ENCODE measurements at regions not wholly inside any gene's neighbourhood (a gene's known extent, or its start where the extent isn't known, plus 50 kb on each side); places are given as distances from the start of the nearest gene placed in this dataset.
"Not testable (repeated sequence)": the region's sequence is repeated elsewhere in the genome, so short reads cannot be mapped to it uniquely, and the experiment has no call there.

DNA sequence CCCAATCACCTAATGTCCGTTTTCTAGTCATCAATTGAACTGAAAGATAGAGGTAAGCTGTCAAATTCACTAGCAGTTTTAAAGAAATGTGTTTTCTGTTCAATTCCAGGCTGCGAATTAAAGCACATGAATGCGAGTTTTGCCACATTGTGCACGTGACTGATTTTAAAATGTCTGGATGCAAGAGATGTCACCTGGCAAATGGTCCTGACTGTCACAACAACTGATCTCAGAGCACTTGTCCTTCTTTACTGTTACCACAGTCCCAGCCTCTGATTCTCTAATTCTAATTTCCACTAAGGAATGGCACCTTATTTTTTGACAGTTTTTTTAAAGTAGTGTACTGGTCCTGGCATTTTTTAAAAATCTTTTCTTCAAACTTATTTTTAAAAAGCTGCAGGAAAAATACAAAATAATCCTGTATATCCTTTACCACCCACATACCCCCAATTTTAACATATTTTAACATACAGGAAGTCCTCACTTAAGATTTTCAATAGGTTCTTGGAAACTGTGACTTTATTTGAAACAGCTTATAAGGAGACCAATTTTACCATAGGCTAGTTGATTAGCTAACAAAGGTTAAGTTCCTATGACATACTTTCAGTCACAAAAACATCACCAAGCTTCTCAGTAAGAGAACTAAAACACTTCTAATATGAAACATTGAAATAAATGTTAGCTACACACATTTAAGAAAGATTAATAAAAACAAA lies 1364.3 kb downstream of the EFNA5 start:
- in situ Hi-C loops (cut with MboI; ENCODE audit: low pct_unique_long_range_greater_than_20kb, low sequenced_read_pairs), result no loop called here

DNA sequence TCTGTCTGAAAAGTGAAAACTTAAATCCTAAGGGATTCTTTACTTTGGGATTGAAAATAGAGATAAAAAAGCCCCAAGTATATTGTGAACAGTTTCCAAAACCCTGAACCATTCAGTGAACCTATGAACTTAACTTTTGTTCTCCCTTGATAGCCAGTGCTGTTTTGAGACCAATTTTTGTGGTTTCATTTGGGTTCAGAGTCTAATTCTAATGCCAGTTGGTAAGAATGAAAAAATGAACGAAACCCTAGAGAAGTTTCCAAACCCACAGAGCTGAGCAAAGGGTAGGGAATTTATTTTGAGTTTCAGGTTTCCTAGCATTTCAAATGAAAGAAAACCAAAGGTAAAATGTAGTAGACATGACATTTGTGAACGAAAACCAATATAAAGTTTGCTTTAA lies 1366.8 kb downstream of the EFNA5 start:
- in situ Hi-C loops (cut with MboI; ENCODE audit: low pct_unique_long_range_greater_than_20kb, low sequenced_read_pairs), result no loop called here
- DNase-seq, result no peak

More for the DNA sequence above, 1364.3 kb downstream of the EFNA5 start:
- DNase-seq, result no peak

DNA sequence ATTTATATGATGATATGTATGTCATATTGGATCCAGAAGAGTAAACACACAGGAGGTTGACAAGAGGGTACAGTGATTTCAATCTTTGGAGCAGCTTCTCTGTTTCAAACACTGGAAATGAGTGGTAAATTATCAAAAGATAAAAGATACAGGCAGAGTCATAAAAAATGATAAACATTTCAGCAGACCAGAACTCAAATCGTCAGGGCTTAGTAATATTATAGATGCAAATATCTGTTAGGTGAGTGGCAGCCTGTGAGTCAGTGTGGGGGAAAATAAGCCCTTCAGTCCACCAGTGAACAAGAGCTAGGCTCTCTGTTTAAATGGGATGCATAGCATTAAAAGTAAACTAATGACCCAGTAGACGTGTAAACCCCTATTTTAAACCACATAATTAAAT lies 1378.1 kb downstream of the EFNA5 start:
- no peak for DNase-seq
- in situ Hi-C loops (cut with MboI; ENCODE audit: low pct_unique_long_range_greater_than_20kb, low sequenced_read_pairs), result no loop called here

DNA sequence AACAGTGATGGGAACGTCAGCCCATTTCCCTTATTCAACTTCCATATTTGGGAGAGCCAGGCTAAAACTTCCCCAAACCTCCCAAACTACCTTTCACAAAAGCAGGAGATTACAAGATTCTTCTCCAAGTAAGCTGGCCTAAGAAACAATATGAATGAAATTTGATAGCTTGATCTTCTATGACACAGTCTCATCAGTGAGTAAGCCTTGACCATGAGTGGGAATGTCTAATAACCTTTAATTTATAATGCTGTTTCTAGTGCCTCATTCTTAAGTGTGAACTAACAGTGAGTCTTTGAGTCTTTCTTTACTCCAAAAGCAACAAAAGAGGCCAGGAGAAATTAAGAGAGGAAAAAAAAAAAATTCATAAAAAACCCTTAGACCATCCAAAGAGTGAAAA lies 1379.9 kb downstream of the EFNA5 start:
- in situ Hi-C loops (cut with MboI; ENCODE audit: low pct_unique_long_range_greater_than_20kb, low sequenced_read_pairs), result no loop called here
- no peak for DNase-seq

DNA sequence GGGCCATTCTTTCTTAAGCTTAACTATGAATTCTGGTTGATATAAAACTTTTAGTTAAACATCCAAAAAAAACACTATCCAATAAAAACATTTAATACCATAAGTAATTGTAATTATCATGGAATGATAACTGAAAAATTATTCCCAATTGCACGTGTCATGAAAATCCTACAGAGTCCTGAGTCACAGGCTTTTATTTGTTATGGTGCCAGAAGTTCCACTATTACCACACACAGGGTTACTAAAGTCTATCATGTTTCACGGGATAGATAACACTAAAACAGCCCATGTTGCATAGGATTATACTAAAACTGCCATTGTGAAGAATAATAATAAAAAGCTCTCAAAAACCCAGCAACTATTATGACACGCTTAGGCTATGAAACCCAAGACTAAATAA lies 1381.8 kb downstream of the EFNA5 start:
- in situ Hi-C loops (cut with MboI; ENCODE audit: low pct_unique_long_range_greater_than_20kb, low sequenced_read_pairs), result no loop called here
- no peak for DNase-seq

DNA sequence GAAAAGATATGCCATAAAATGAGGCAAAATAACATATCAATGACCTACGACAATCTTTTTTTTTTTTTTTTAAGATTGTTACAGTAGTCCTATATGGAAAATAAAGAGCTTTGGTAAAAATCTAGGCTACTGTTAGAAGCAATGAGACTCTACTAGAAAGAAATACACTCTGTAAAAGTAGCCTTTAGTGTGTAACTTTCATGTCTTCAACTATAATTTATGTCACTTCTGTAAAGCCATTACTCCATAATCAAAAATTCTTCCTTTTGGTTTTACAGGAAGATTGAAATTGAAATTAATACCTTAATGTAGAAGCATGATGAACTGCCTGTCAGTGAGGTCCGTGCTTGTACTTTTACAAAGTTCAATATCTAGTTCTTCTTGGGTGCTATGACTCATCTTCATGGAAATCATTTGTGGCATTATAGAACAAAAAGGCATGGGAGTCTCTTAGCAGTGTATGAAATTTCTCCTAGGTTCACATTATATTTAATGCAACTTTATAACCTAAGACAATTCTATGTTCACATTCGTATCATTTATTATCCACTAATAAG lies 1393.1 kb downstream of the EFNA5 start:
- in situ Hi-C loops (cut with MboI; ENCODE audit: low pct_unique_long_range_greater_than_20kb, low sequenced_read_pairs), result no loop called here
- no peak for DNase-seq

DNA sequence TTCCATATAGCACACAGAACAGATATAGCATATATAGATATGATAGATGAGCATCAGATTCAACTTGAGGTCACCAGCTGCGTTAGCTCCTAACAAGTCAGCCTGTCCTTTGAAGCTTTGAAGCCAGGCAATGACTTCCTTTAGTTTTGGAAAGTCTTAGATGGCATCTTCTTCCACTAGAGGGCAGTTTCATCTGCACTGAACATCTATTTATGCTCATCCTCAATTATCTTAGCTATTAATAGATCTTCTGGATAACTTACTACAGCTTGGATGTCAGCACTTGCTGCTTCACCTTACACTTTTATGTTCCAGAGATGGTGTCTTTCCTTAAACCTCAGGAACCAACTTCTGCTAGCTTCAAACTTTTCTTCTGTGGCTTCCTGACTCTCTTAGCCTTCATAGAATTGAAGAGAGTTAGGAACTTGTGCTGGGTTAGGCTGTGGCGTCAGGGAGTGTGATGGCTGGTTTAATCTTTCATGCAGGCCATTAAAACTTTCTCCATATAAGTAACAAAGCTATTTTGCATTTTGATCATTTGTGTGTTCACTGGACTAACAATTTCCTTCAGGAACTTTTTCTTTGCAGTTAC lies 1401.4 kb downstream of the EFNA5 start:
- in situ Hi-C loops (cut with MboI; ENCODE audit: low pct_unique_long_range_greater_than_20kb, low sequenced_read_pairs), result no loop called here

DNA sequence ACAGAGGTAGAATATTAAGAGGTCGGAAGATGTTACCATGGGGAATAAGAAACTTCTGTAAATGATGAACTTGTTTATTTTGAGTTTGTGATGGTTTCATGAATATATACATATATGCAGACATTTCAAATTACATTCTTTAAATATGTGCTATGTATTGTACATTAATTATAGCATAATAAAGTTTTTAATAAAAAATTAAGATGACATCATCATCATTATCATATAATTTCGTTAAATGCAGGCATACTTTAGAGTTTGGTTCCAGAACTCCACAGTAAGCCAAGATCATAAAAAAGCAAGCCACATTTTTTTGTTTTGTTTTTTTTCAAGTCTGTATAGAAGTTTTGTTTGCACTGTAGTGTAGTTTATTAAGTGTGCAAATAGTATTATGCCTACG lies 1403.5 kb downstream of the EFNA5 start:
- no peak for DNase-seq
- in situ Hi-C loops (cut with MboI; ENCODE audit: low pct_unique_long_range_greater_than_20kb, low sequenced_read_pairs), result no loop called here

More for the DNA sequence above, 1401.4 kb downstream of the EFNA5 start:
- peak; percentile 18 for DNase-seq

DNA sequence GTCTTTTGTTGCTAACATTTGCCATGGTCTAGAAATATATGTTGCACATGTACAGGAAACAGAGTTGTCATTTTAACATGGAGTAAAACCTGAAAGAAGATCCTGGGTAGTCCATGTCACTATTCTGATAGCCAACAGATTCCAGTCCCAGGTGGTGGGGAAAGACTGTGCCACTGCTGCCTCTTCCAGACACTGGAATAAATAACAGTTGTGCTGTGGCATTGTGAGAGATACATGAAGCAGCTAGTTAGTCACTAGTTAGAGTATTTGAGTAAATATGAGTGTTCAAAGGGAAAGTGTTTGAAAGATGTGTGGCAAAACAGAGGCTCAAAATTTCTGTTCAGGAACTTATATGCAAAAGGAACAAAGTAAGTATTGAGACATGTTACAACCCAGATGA lies 1408.3 kb downstream of the EFNA5 start:
- DNase-seq, result no peak
- in situ Hi-C loops (cut with MboI; ENCODE audit: low pct_unique_long_range_greater_than_20kb, low sequenced_read_pairs), result no loop called here

DNA sequence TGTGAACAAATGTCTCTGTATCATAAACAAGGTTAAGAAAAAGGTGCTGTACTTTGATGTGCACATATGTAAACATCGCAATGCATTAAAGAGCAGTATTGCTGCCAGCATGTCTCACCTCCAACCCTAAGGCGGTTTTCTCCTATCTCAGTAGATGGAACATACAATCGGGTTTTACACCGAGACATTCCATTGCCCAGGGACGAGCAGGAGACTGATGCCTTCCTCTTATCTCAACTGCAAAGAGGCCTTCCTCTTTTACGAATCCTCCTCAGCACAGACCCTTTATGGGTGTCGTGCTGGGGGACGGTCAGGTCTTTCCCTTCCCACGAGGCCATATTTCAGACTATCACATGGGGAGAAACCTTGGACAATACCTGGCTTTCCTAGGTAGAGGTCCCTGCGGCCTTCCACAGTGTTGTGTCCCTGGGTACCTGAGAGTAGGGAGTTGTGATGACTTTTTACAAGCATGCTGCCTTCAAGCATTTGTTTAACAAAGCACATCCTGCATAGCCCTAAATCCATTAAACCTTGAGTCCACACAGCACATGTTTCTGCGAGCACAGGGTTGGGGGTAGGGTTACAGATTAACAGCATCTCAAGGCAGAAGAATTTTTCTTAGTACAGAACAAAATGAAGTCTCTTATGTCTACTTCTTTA lies 1411.2 kb downstream of the EFNA5 start:
- DNase-seq; in situ Hi-C loops (cut with MboI; ENCODE audit: low pct_unique_long_range_greater_than_20kb, low sequenced_read_pairs): not testable (repeated sequence)

DNA sequence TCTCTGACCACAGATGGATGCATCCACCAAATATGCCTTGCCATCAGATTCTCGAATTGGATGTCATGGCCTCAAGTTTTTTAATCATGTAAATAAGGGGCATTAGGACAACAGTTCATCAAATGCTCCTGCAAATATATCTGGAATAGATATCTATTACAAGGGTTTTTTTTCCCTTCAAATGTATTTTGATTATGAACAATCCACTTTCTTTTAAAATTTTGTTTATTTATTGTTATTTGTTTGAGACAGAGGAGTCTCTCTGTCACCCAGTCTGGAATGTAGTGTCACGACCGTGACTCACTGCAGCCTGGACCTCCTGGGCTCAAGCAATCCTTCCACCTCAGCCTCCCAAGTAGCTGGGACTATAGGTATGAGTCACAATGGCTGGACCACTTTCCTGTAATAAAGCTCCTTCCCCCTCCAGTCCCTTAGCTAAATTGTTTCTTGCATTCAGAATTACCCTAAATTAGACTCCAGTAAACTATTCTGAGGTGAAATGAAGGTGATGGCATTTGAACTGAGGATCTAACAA lies 1412.1 kb downstream of the EFNA5 start:
- in situ Hi-C loops (cut with MboI; ENCODE audit: low pct_unique_long_range_greater_than_20kb, low sequenced_read_pairs), result no loop called here
- no peak for DNase-seq

DNA sequence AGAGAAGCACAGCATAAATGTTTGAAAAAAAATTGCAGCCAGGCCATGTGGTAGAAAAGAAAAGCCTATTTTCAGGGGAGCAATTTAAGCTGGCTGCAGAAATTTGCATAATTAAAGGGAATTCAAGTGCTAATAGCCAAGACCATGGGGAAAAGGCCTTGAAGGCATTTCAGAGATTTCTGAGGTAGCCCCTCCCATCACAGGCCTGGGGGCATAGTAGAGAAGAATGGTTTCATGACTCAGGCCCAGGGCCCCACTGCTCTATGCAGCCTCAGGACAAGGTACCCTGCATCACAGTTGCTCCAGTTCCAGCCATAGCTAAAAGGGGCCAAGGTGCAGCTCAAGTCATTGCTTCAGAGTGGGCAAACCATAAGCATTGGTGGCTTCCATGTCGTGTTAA lies 1416.0 kb downstream of the EFNA5 start:
- DNase-seq, result no peak
- in situ Hi-C loops (cut with MboI; ENCODE audit: low pct_unique_long_range_greater_than_20kb, low sequenced_read_pairs), result no loop called here

DNA sequence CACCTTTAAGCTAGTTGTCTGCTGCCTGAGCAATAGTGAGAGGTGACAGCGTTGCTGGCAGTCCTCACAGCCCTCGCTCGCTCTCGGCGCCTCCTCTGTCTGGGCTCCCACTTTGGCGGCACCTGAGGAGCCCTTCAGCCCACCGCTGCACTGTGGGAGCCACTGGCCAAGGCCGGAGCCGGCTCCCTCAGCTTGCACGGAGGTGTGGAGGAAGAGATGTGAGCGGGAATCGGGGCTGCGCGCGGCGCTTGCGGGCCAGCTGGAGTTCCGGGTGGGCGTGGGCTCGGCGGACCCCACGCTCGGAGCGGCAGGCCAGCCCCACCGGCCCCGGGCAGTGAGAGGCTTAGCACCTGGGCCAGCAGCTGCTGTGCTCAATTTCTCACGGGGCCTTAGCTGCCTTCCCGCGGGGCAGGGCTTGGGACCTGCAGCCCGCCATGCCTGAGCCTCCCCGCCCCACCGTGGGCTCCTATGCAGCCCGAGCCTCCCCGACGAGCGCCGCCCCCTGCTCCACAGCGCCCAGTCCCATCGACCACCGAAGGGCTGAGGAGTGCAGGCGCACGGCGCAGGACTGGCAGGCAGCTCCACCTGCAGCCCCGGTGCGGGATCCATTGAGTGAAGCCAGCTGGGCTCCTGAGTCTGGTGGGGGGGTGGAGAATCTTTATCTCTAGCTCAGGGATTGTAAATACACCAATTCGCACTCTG lies 1424.5 kb downstream of the EFNA5 start:
- DNase-seq; in situ Hi-C loops (cut with MboI; ENCODE audit: low pct_unique_long_range_greater_than_20kb, low sequenced_read_pairs): not testable (repeated sequence)

DNA sequence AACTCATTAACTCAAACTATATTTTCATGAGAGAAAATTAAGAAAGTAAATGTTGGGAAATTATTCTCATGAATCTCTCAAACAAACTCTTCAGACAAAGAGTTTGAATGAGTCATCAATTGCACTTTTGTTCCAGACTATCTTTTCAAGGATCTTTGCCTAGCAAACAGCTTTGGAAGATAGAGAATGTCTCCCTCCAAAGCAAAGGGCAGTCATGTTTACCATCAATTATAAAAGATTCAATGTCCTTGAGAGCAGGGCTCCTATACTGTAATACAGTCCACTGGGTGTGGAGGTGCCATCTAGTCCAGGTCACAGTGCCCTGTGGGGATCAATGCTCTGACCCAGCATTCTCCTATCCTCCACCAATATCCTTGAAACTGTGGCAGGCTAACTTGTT lies 1429.3 kb downstream of the EFNA5 start:
- in situ Hi-C loops (cut with MboI; ENCODE audit: low pct_unique_long_range_greater_than_20kb, low sequenced_read_pairs), result no loop called here
- no peak for DNase-seq

DNA sequence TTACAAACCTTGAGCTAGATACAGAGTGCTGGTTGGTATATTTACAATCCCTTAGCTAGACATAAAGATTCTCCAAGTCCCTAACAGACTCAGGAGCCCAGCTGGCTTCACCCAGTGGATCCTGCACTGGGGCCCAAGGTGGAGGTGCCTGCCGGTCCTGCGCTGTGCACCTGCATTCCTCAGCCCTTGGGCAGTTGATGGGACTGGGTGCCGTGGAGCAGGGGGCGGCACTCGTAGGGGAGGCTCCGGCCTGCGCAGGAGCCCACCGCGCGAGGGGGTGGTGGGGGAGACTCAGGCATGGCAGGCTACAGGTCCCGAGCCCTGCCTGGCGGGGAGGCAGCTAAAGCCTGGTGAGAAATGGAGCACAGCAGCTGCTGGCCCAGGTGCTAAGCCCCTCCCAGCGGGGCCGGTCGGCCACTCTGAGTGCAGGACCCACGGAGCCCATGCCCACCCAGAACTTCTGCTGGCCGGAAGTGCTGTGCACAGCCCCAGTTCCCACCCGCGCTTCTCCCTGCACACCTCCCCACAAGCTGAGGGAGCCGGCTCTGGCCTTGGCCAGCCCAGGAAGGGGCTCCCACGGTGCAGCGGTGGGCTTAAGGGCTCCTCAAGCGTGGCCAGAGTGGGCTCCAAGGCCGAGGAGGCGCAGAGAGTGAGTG lies 1464.7 kb downstream of the EFNA5 start:
- in situ Hi-C loops (cut with MboI; ENCODE audit: low pct_unique_long_range_greater_than_20kb, low sequenced_read_pairs), result no loop called here
- DNase-seq, result no peak

DNA sequence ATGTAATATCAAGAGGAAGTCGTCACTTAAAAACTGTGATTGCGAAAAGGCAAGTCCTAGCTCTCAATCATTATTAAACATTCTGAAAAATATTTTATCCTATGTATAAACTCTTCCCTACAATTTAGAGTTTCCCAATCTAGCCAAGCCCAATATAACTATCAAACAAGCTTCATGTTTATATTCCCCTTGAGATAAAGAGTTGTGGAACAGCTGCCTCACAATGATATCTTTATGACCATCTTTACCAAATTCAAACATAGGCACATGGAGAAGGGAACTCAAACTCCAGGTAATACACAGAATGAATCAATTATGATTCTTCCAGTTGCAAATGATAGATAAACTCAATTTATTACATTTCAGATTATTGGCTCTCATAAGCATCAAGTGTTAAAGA lies 1468.7 kb downstream of the EFNA5 start:
- DNase-seq, result no peak
- in situ Hi-C loops (cut with MboI; ENCODE audit: low pct_unique_long_range_greater_than_20kb, low sequenced_read_pairs), result no loop called here

DNA sequence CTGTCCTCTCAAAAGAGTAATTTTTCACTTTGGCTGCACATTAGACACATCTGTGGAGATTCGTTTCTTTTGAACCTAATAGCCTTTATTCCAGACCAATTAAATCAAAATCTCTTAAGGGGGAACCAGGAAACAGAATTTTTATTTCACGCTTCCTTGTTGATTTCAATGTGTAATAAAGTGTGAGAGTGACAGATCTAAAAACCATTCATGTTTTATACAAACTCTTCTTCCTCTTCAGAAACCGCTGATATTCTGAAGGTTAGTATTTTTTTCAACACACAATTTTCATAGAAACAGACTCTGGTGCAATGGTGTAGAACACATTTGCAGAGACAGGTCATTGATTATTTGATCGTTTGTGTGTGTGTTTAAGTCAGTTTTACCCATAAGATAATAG lies 1469.8 kb downstream of the EFNA5 start:
- in situ Hi-C loops (cut with MboI; ENCODE audit: low pct_unique_long_range_greater_than_20kb, low sequenced_read_pairs), result no loop called here
- DNase-seq, result no peak

DNA sequence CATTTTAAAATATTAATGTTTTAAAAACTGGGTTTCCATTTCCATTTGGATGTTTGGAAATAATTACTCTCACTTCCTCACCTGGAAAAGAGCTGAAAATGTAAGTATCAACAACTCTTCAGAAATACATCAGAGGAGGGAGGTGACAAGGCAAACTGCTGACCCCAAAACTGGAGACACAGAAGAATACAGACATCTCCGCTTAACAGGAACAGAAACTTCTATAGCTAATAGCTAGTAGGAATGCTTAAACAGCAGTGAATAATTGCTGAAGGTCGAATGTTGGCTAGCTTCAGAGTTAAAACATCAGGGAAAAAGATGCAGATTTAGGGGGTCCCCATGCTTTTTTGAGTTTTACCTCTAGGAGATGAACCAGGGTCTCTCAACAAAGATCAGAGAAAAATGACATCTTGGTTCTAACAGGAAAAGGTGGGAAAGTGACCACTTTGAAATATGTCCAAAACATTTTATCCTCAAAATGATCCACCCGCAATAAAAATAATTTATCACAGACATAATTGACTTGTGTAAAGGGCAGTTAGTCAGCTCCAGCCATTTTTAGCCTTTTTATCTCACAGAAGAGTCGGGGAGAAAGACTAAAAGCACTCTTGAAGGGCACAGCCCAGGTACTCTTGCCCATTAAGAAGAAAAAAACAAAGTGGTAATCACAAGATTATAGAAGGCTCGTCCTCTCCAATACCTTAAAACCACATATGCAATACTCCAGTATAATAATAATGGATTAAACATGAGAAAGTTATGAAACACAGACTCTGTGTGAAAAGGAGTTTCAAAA lies 1474.9 kb downstream of the EFNA5 start:
- in situ Hi-C loops (cut with MboI; ENCODE audit: low pct_unique_long_range_greater_than_20kb, low sequenced_read_pairs), result no loop called here
- DNase-seq, result no peak
